GM20000 (cell line): ENCODE measurements at regions not wholly inside any gene's neighbourhood (a gene's known extent, or its start where the extent isn't known, plus 50 kb on each side); places are given as distances from the start of the nearest gene placed in this dataset.

Source experiments
- DNase-seq: peaks from one replicate; pipeline ENCODE4 v3.0.0; 2012; ENCODE audit warnings: low spot score
- TF ChIP-seq, protein P1 (sequence below): IDR thresholded peaks from 2 replicates; pipeline ENCODE4 v1.5.1; 2012; ENCODE audit warnings: mild to moderate bottlenecking, control low read depth; ENCODE audit errors: extremely low read depth, missing control alignments

DNA sequence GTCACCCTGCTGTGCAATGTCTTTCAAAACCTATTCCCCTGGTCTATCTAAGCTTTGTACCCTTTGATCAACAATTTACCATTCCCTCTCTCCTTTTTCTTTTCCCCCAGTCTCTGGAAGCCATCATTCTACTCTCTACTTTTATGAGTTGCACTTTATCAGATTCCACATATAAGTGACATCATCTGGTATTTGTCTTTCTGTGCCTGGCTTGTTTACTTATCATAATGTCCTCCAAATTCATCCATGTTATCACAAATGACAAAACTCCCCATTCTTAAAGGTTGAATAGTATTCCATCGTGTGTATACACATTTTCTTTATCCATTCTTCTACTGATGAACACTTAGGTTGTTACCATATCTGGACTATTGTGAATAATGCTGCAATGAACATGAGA lies 344.2 kb upstream of the CCNH start:
- TF ChIP-seq, protein P1, sequence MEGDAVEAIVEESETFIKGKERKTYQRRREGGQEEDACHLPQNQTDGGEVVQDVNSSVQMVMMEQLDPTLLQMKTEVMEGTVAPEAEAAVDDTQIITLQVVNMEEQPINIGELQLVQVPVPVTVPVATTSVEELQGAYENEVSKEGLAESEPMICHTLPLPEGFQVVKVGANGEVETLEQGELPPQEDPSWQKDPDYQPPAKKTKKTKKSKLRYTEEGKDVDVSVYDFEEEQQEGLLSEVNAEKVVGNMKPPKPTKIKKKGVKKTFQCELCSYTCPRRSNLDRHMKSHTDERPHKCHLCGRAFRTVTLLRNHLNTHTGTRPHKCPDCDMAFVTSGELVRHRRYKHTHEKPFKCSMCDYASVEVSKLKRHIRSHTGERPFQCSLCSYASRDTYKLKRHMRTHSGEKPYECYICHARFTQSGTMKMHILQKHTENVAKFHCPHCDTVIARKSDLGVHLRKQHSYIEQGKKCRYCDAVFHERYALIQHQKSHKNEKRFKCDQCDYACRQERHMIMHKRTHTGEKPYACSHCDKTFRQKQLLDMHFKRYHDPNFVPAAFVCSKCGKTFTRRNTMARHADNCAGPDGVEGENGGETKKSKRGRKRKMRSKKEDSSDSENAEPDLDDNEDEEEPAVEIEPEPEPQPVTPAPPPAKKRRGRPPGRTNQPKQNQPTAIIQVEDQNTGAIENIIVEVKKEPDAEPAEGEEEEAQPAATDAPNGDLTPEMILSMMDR, result no peak
- no peak for DNase-seq

DNA sequence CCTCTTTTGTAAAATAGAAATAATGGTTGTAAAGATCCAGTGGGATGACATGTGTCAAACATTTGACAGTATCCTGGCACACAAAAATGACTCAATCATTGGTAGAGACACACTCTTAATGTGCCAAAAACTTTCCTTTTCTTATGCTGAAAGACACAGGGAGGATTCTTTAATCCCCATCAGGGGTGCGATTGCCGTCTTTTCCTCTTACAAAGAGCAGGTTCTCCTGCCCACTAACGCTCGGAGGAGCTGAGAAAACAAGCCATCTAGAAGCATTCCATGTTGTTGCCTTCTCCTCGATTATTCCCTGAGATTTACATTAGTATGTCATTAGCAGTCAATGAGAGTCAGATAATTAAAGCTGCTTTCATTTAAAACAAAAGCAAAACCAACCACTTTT lies 342.6 kb upstream of the CCNH start:
- TF ChIP-seq, protein P1, result no peak

DNA sequence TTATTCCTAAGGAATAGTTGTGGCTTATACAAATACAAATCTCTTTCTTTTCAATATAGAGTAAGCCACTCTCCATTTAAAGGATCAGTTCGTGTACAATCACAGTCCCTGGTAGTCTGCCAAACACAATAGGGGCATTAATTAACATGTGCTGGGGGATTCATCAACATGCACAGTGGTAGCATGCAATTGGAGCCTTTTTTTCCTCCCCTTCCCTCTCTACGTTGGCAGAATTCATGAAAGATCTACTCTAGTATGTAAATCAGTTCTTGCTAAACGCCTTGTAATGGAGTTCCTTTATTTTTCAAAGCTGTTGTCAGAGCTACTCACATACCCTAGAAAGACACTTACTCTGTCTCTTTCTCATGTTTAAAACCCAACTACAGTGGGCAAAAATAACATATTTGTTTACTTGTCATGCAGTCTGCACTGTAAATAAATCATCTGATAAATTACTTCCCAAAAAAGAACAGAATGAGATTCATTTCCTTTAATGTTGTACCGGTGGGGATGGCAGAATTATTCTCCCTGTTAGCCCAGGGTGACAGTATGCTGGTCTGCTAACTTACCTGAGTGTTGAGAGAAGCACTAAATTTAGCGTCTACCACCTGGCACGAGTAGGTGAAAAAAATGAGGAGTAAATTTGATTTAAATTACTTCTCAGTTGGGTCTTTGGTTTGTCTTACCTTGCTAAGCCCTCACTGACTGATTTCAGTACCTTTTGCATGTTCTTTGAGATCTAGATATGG lies 341.5 kb upstream of the CCNH start:
- DNase-seq, result no peak
- TF ChIP-seq, protein P1, result no peak

More for the DNA sequence above, 342.6 kb upstream of the CCNH start:
- DNase-seq, result no peak

DNA sequence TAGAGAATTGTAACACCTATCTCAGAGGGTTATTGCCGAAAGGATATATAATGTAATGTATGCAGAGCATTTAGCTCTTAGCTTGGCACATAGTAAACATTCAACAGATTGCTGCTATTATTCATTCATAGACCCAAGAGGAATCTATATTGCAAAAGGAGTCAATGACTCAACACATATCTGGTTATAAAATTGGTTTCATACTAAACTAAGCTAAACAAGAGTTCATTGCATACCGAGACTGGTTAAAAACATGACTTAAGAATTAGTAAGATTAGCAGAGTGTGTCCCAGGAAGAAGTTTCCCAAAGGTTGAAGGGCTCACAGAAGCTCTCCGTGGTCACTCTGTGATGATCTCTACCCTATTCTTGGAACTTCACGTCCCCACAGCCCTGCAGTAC lies 339.6 kb upstream of the CCNH start:
- DNase-seq, result no peak

DNA sequence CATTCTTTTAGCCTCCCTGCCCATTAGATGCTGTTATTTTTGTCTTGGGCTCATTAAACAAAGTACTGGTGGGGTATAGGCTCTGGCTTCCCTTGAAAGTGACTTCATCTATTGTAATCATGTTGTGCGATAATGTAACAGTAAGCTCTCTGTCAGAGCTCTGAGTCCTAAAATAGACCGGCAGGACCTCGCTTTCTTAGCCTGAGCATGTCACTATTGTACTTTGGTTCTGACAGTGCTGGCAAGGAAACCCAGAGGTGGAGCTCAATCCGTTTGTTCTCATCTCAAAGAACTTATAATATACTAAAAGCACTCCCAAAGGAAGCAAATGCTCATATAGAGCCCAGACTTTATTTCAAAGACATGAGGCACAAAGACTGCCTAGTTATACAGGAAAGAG lies 339.1 kb upstream of the CCNH start:
- TF ChIP-seq, protein P1, result no peak
- DNase-seq, result no peak

More for the DNA sequence above, 339.6 kb upstream of the CCNH start:
- TF ChIP-seq, protein P1, result no peak

DNA sequence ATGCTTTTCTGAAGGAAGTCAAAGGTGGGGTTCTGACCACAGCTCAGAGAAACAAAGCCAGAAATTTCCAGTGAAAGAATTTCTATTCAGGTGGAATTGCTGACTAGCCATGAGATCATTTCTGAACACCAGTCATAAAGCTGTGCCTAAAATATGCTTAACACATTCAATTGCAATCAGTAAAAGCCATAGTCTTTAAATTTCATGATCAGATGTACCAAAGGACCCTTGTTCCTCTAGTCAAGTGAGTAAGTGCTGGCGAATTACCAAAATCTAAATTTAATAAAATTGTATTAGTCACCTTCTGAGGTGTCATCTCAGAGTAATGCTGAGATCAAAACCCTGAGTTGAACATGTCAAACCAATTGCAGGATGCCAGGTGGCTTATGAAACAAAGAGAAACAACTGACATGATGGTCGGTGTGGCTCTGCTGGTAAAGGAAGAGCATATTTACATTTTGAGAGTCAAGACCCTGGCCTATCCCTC lies 334.2 kb upstream of the CCNH start:
- TF ChIP-seq, protein P1, result no peak
- DNase-seq, result no peak

DNA sequence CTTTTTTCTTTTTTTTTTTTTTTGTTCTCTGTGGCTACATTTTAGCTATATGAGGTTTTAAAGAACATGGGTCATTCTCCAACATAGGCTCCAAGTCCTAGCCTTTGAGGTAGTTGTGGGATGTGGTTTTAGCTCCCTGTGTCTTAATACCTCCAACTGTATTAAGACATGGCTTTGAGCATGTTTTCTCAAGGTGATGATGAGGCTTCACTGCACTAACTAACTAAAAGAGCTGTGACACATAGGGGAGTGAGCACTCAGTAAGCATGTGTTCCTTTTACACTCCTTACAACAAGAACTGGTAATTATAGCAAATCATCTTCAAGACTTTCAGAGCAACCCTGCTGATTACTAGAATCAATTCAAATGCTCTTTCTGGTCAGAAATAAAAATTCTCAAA lies 333.6 kb upstream of the CCNH start:
- no peak for DNase-seq
- TF ChIP-seq, protein P1, result no peak
